CD14-positive monocyte (primary cell): ENCODE measurements at regions not wholly inside any gene's neighbourhood (a gene's known extent, or its start where the extent isn't known, plus 50 kb on each side); places are given as distances from the start of the nearest gene placed in this dataset.
A peak's percentile ranks its signal among the peaks of the same experiment; 100 is the strongest.

Experiments
- DNase-seq, 3 donors: peaks; one replicate each; pipeline ENCODE4 v3.0.0-alpha.2; 2011 to 2022
- H2AFZ ChIP-seq: 2 replicates; pipeline ENCODE4 v1.6.0; 2012; ENCODE audit warnings: mild to moderate bottlenecking, low read depth, low read length, inconsistent platforms; ENCODE audit not compliant: insufficient read depth, poor library complexity, severe bottlenecking
- H3K27ac ChIP-seq, 2 donors: 1 replicate in 1 of 2; 2 replicates in 1 of 2; pipeline ENCODE4 v1.5.1; 2012 to 2013; ENCODE audit warnings: low read length in 2 of 2, control low read depth in 1 of 2, inconsistent platforms in 1 of 2, low read depth in 1 of 2, mild to moderate bottlenecking in 1 of 2
- H3K27me3 ChIP-seq, 2 donors: one replicate each; pipeline versions ENCODE4 v1.6.0 to v1.6.1; 2011 to 2013; ENCODE audit warnings: low read length in 2 of 2; ENCODE audit not compliant: control insufficient read depth in 2 of 2, insufficient read depth in 2 of 2
- H3K36me3 ChIP-seq, 2 donors: replicated peaks in 1 of 2; 1 replicate in 1 of 2; 2 replicates in 1 of 2; pipeline versions ENCODE4 v1.5.1 to v1.6.1; 2012 to 2013; ENCODE audit warnings: low read length in 2 of 2, control low read depth in 1 of 2, inconsistent platforms in 1 of 2, mild to moderate bottlenecking in 1 of 2; ENCODE audit not compliant: insufficient read depth in 2 of 2, control insufficient read depth in 1 of 2
- H3K4me1 ChIP-seq, 2 donors: 1 replicate in 1 of 2; 2 replicates in 1 of 2; pipeline versions ENCODE4 v1.5.1 to v1.6.1; 2012 to 2013; ENCODE audit warnings: low read length in 2 of 2, control low read depth in 1 of 2, inconsistent platforms in 1 of 2, mild to moderate bottlenecking in 1 of 2, moderate library complexity in 1 of 2; ENCODE audit not compliant: insufficient read depth in 2 of 2, control insufficient read depth in 1 of 2
- H3K4me2 ChIP-seq: replicated peaks from 2 replicates; pipeline ENCODE3; 2012; ENCODE audit warnings: low read length, moderate library complexity, mild to moderate bottlenecking; ENCODE audit not compliant: poor library complexity, severe bottlenecking; ENCODE audit errors: extremely low read depth
- H3K4me3 ChIP-seq, 3 experiments: fragments of 200-600 bp in 1 of 3; sonication (generic) in 1 of 3; replicated peaks in 1 of 3; 1 replicate in 2 of 3; 2 replicates in 1 of 3; pipeline ENCODE4 v1.5.1; 2011 to 2013; ENCODE audit warnings: low read length in 3 of 3, mild to moderate bottlenecking in 3 of 3, control low read depth in 2 of 3, low read depth in 2 of 3, inconsistent platforms in 1 of 3, moderate library complexity in 1 of 3
- H3K79me2 ChIP-seq: 2 replicates; pipeline ENCODE4 v1.6.0; 2012; ENCODE audit warnings: mild to moderate bottlenecking, control low read depth, inconsistent platforms, low read length, moderate library complexity; ENCODE audit not compliant: insufficient read depth
- H3K9ac ChIP-seq: 2 replicates; pipeline ENCODE4 v1.6.0; 2017; ENCODE audit warnings: low read length, mild to moderate bottlenecking; ENCODE audit not compliant: insufficient read depth, poor library complexity, severe bottlenecking
- H3K9me3 ChIP-seq, 2 donors: replicated peaks in 1 of 2; 1 replicate in 1 of 2; 2 replicates in 1 of 2; pipeline versions ENCODE4 v1.5.1 to v1.6.1; 2012 to 2013; ENCODE audit warnings: low read length in 2 of 2, control low read depth in 1 of 2; ENCODE audit not compliant: control insufficient read depth in 1 of 2, insufficient read depth in 1 of 2
- H4K20me1 ChIP-seq: 2 replicates; pipeline ENCODE4 v1.6.0; 2012; ENCODE audit warnings: mild to moderate bottlenecking, low read length, control low read depth, moderate library complexity; ENCODE audit not compliant: insufficient read depth
- H3K27ac Mint-ChIP-seq, 7 donors: one replicate each; pipeline ENCODE4 v1.8.0; 2020; ENCODE audit warnings: mild to moderate bottlenecking in 7 of 7, mixed read lengths in 7 of 7, moderate library complexity in 6 of 7, inconsistent platforms in 2 of 7
- H3K27me3 Mint-ChIP-seq, 3 donors: one replicate each; pipeline ENCODE4 v1.8.0; 2021 to 2022; ENCODE audit warnings: low read depth in 3 of 3, mild to moderate bottlenecking in 3 of 3, mixed read lengths in 3 of 3, moderate library complexity in 3 of 3, inconsistent platforms in 1 of 3
- H3K36me3 Mint-ChIP-seq, 2 donors: one replicate each; pipeline ENCODE4 v1.8.0; 2020; ENCODE audit warnings: mixed read lengths in 2 of 2, inconsistent platforms in 1 of 2, mild to moderate bottlenecking in 1 of 2
- H3K4me1 Mint-ChIP-seq: one replicate; pipeline ENCODE4 v1.8.0; 2020; ENCODE audit warnings: mild to moderate bottlenecking, mixed read lengths
- H3K4me3 Mint-ChIP-seq, 2 donors: one replicate each; pipeline ENCODE4 v1.8.0; 2020; ENCODE audit warnings: mild to moderate bottlenecking in 2 of 2, mixed read lengths in 2 of 2, moderate library complexity in 1 of 2
- H3K9me3 Mint-ChIP-seq, 7 donors: one replicate each; pipeline ENCODE4 v1.8.0; 2020 to 2022; ENCODE audit warnings: mixed read lengths in 7 of 7, mild to moderate bottlenecking in 6 of 7, moderate library complexity in 6 of 7, inconsistent platforms in 2 of 7
- WGBS: methylation state at CpG from one replicate; pipeline ENCODE4 v1.1.5; 2013; ENCODE audit warnings: missing lambda C conversion rate; ENCODE audit not compliant: insufficient coverage; 5-methylcytosine and 5-hydroxymethylcytosine counted together
- intact Hi-C, 2 donors: fragments of 100-400 bp; cut with micrococcal nuclease; formaldehyde crosslinking; loops; one replicate each; pipeline versions ENCODE4 v1.15.0 to v1.15.1; 2023
- TF ChIP-seq, protein P1 (sequence below): fragments of 200-600 bp; IDR thresholded peaks from one replicate; pipeline ENCODE4 v1.8.0; 2022; ENCODE audit warnings: antibody characterized with exemption, mild to moderate bottlenecking

DNA sequence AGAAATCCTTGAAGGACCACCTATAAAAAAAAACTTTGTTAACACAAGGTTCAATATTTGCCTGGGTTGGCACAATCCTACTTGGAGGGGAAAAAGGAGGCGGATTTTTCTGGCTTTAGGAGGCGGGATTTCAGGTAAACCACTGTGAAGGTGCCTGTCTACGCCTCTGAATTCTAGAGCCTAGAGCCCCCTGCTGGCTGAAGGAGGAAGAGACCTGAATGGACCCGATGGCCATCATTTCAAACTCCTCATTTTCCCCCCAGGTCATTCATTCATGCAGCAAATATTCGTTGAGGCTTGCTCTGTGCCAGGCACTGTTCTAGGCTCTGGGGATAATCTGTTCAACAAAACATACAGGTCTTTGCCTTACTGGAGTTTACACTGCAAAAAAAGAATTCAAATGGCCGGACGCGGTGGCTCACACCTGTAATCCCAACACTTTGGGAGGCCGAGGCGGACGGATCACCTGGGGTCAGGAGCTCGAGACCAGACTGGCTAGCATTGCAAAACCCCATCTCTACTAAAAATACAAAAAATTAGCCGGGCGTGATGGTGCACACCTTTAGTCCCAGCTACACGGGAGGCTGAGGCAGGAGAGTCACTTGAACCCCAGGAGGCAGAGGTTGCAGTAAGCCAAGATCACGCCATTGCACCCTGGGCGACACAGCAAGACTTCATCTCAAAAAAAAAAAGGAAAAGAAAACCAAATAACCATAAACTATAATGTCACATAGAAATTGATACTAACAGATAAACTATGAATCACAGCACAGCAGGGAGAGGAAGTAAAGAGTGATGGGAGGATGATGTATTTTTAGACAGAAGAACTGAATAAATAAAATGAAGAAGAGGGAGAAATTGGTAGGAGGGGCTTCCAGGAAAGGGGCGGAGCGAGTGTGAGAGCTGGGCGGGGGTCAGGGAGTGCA is 90.1 kb upstream of the NFE2L3 start:
- Mint-ChIP-seq H3K4me1 (no peaks in the 10 kb centered on the region), H3K27ac (no peak overlapping the region), H3K27me3 (peaks cover 30 to 61% (median 38%) of the 10 kb centered on the region in 3 donors), H3K36me3 (no peaks in the 10 kb centered on the region), H3K4me3 (peak overlapping the region in 1 of 2 donors; percentile 62), H3K9me3 (peaks cover 0 to 2% (median 0%) of the 10 kb centered on the region in 7 donors)
- no peak overlapping the region for H3K9ac ChIP-seq
- H3K4me1 ChIP-seq: no peaks in the 10 kb centered on the region
- no peak overlapping the region for H3K4me3 ChIP-seq
- TF ChIP-seq, protein P1, sequence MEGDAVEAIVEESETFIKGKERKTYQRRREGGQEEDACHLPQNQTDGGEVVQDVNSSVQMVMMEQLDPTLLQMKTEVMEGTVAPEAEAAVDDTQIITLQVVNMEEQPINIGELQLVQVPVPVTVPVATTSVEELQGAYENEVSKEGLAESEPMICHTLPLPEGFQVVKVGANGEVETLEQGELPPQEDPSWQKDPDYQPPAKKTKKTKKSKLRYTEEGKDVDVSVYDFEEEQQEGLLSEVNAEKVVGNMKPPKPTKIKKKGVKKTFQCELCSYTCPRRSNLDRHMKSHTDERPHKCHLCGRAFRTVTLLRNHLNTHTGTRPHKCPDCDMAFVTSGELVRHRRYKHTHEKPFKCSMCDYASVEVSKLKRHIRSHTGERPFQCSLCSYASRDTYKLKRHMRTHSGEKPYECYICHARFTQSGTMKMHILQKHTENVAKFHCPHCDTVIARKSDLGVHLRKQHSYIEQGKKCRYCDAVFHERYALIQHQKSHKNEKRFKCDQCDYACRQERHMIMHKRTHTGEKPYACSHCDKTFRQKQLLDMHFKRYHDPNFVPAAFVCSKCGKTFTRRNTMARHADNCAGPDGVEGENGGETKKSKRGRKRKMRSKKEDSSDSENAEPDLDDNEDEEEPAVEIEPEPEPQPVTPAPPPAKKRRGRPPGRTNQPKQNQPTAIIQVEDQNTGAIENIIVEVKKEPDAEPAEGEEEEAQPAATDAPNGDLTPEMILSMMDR: peak; percentile 94
- no peaks in the 10 kb centered on the region for H4K20me1 ChIP-seq
- no peaks in the 10 kb centered on the region for H3K36me3 ChIP-seq
- DNase-seq: peak; percentile 35 to 57 (median 54)
- intact Hi-C loops: loop anchor here in 1 of 2 donors (10.0 kb wide), 1 partner anchor 167 kb away; no protein-coding TSS in a partner anchor
- H3K79me2 ChIP-seq: no peaks in the 10 kb centered on the region
- H3K27ac ChIP-seq: no peak overlapping the region
- no peak overlapping the region for H2AFZ ChIP-seq
- H3K27me3 ChIP-seq: peaks cover 42 to 44% of the 10 kb centered on the region in 2 donors
- no peak overlapping the region for H3K4me2 ChIP-seq
- 67% methylated on average over 13 of the region's 20 CpGs for WGBS
- no peaks in the 10 kb centered on the region for H3K9me3 ChIP-seq

GRCh38 chr7:26065652-26066051 is 86.3 kb upstream of the NFE2L3 start:
- no peaks in the 10 kb centered on the region for H3K4me1 ChIP-seq
- H3K9ac ChIP-seq: no peak overlapping the region
- no peaks in the 10 kb centered on the region for H3K9me3 ChIP-seq
- no peaks in the 10 kb centered on the region for H3K36me3 ChIP-seq
- no peaks in the 10 kb centered on the region for H3K36me3 Mint-ChIP-seq
- no peak for DNase-seq
- no peaks in the 10 kb centered on the region for H3K79me2 ChIP-seq
- TF ChIP-seq, protein P1: no peak
- no peaks in the 10 kb centered on the region for H3K9me3 Mint-ChIP-seq
- no peaks in the 10 kb centered on the region for H4K20me1 ChIP-seq
- intact Hi-C loops: loop anchor here (5.0 to 10.0 kb wide), 2 partner anchors 171 to 173 kb away; no protein-coding TSS in a partner anchor
- no peak overlapping the region for H3K27ac Mint-ChIP-seq
- no peak overlapping the region for H3K4me2 ChIP-seq
- WGBS: no CpG with 5 or more reads among the region's 5 CpGs
- no peak overlapping the region for H3K27ac ChIP-seq
- H2AFZ ChIP-seq: no peak overlapping the region
- H3K4me1 Mint-ChIP-seq: no peaks in the 10 kb centered on the region
- no peak overlapping the region for H3K4me3 Mint-ChIP-seq
- H3K27me3 ChIP-seq: peaks cover 17 to 25% of the 10 kb centered on the region in 2 donors
- no peak overlapping the region for H3K4me3 ChIP-seq
- H3K27me3 Mint-ChIP-seq: peaks cover 29 to 47% (median 34%) of the 10 kb centered on the region in 3 donors
